Muscle layer of colon (tissue), 2 donors: ENCODE measurements at regions not wholly inside any gene's neighbourhood (a gene's known extent, or its start where the extent isn't known, plus 50 kb on each side); places are given as distances from the start of the nearest gene placed in this dataset.
"Not testable (repeated sequence)": the region's sequence is repeated elsewhere in the genome, so short reads cannot be mapped to it uniquely, and the experiment has no call there.

Source experiments
- H3K27ac ChIP-seq: one replicate; pipeline ENCODE4 v1.7.0; 2013; ENCODE audit warnings: low read depth, mild to moderate bottlenecking, low read length, moderate library complexity
- H3K27me3 ChIP-seq, 2 donors: one replicate each; pipeline ENCODE4 v1.7.0; 2013; ENCODE audit warnings: low read length in 2 of 2, mild to moderate bottlenecking in 2 of 2; ENCODE audit not compliant: insufficient read depth in 2 of 2, control insufficient read depth in 1 of 2
- H3K36me3 ChIP-seq: one replicate; pipeline ENCODE4 v1.7.0; 2013; ENCODE audit warnings: mild to moderate bottlenecking, low read length; ENCODE audit not compliant: insufficient read depth
- H3K4me1 ChIP-seq: one replicate; pipeline ENCODE4 v1.7.0; 2013; ENCODE audit warnings: mild to moderate bottlenecking, low read length; ENCODE audit not compliant: insufficient read depth
- H3K4me3 ChIP-seq, 2 donors: one replicate each; pipeline ENCODE4 v1.7.0; 2013; ENCODE audit warnings: low read length in 2 of 2, low read depth in 1 of 2, mild to moderate bottlenecking in 1 of 2, moderate library complexity in 1 of 2
- H3K9ac ChIP-seq: one replicate; pipeline ENCODE4 v1.7.0; 2013; ENCODE audit warnings: low read length
- H3K9me3 ChIP-seq: one replicate; pipeline ENCODE4 v1.7.0; 2013; ENCODE audit warnings: mild to moderate bottlenecking, low read length
- donor health status: abdominal sarcoma.
- donor health status: Adenocarcinoma of cecum.

DNA sequence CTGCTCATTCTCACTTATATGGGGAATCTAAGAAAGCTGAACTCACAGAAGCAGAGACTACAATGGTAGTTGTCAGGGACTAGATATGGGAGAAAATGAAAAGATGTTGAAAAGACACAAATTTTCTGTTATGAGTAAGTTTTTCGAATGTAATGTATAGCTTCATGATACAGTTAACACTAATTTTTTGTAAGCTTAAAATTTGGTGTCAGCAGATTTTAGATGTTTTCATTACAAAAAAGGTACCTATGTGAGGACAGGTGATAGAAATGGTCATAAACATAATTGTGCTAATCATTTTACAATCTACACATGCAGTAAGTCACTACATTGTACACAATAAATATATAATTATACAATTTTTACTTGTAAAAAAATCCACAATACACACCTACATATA lies 286.6 kb downstream of the ZNF33B start:
- H3K9ac ChIP-seq = no peak overlapping the region
- no peak overlapping the region for H3K27ac ChIP-seq
- no peaks in the 10 kb centered on the region for H3K36me3 ChIP-seq
- no peaks in the 10 kb centered on the region for H3K27me3 ChIP-seq
- no peak overlapping the region for H3K4me3 ChIP-seq
- no peaks in the 10 kb centered on the region for H3K4me1 ChIP-seq
- H3K9me3 ChIP-seq = no peaks in the 10 kb centered on the region

DNA sequence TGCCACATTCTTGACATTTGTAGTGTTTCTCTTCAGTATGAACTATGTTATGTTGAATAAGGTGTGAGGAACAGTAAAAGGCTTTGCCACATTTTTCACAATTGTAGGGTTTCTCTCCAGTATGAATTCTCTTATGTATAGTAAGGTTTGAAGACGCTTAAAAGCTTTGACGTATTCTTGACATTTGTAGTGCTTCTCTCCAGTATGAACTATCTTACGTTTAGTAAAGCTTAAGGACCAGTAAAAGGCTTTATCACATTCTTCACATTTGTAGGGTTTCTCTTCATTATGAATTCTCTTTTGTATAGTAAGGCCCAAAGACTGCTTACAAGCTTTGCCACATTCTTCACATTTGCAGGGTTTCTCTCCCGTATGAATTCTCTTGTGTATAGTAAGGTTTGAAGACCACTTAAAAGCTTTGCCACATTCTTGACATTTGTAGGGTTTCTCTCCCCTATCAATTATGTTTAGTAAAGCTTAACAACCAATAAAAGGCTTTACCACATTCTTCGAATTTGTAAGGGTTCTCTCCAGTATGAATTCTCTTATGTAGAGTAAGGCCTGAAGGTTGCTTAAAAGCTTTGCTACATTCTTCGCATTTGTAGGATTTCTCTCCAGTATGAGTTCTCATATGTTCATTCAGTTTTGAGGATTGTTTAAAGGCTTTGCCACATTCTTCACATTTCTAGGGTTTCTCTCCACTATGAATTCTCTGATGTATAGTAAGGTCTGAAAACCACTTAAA lies 301.6 kb downstream of the ZNF33B start:
- H3K36me3 ChIP-seq, H3K4me3 ChIP-seq, H3K27ac ChIP-seq, H3K9ac ChIP-seq, H3K4me1 ChIP-seq, H3K27me3 ChIP-seq: not testable (repeated sequence)
- H3K9me3 ChIP-seq = peaks cover 26% of the 10 kb centered on the region

DNA sequence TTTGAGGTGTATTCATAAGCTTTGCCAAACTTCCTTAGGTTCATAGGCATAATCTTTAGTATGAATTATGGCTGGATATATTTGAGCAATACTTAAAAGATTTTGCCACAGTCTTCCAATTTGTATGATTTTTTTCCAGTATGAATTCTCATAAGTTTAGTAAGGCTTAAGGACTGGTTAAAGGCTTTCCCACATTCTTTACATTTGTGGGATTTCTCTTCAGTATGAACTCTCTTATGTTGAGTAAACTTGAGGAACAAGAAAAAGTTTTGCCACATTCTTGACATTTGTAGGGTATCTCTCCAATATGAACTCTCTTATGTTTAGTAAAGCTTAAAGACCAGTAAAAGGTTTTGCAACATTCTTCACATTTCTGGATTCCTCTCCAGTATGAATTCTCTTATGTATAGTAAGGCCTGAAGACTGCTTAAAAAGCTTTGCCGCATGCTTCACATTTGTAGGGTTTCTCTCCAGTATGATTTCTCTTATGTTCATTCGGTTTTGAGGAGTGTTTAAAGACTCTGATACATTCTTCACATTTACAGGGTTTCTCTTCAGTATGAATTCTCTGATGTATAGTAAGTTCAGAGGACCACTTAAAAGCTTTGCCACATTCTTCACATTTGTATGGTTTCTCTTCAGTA lies 302.6 kb downstream of the ZNF33B start:
- not testable (repeated sequence) for H3K36me3 ChIP-seq, H3K27me3 ChIP-seq, H3K4me1 ChIP-seq, H3K27ac ChIP-seq, H3K9ac ChIP-seq
- H3K9me3 ChIP-seq = peaks cover 22% of the 10 kb centered on the region
- peak overlapping the region in 1 of 2 donors; percentile 27 for H3K4me3 ChIP-seq

DNA sequence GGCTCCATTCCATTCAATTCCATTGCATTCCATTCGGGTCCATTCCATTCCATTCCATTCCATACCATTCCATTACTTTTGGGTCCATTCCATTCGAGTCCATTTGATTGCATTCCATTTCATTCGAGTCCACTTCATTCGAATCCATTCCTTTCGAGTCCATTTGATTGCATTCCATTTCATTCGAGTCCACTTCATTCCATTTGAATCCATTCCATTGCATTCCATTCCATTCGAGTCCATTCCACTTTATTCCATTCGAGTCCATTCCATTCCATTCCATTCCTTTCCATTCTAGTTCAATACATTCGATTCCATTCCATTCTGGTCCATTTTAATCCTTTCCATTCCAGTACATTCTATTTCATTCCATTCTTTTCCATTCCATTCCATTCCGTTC lies 334.0 kb downstream of the ZNF33B start:
- Histone ChIP-seq H3K27me3 (no peaks in the 10 kb centered on the region), H3K9ac (no peak overlapping the region), H3K4me3 (no peak overlapping the region), H3K9me3 (peaks cover 16% of the 10 kb centered on the region), H3K27ac (no peak overlapping the region), H3K36me3 (no peaks in the 10 kb centered on the region), H3K4me1 (no peaks in the 10 kb centered on the region)

DNA sequence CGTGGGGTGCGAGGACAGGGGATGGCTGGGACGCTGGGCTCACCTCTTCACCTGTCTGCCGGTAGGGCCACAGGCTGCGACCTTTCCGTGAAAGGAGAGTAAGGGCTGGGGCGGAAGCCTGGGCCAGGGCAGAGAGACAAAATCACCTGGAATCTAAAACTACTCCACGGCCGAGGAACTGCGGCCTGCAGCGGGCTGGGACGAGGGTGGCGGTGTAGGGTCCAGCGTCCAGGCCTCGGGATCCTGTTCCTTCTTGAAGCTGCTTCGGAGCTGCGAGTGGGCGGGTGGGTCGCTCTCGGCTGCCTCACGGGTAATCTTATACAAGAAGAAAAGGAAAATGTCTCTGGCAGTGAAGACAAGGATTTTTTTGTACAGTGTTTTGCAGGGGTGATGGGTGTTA lies 356.5 kb downstream of the ZNF33B start:
- not testable (repeated sequence) for H3K9ac ChIP-seq, H3K27ac ChIP-seq, H3K36me3 ChIP-seq, H3K4me1 ChIP-seq, H3K4me3 ChIP-seq, H3K9me3 ChIP-seq, H3K27me3 ChIP-seq

DNA sequence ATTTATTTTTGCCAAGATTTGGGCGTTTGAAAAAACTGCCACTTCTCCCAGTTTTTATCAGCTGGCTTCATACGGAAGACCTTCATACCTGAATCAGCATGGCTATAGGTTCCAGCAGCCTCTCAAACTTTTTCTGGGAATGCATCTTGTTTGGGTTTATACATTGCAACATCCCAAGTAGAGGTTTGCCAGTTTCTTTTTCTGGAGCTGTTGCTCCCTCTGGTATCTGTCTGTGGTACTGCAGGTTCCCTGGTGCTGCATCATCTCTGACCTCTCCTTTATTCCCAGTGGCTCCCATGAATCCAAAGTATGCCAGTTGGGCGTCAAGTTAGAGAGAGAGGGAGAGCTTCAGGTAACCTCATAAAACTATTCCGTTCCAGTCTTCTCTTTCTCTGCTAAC lies 368.6 kb downstream of the ZNF33B start:
- H3K27me3 ChIP-seq, H3K4me1 ChIP-seq, H3K36me3 ChIP-seq, H3K9me3 ChIP-seq, H3K9ac ChIP-seq, H3K27ac ChIP-seq, H3K4me3 ChIP-seq: not testable (repeated sequence)

DNA sequence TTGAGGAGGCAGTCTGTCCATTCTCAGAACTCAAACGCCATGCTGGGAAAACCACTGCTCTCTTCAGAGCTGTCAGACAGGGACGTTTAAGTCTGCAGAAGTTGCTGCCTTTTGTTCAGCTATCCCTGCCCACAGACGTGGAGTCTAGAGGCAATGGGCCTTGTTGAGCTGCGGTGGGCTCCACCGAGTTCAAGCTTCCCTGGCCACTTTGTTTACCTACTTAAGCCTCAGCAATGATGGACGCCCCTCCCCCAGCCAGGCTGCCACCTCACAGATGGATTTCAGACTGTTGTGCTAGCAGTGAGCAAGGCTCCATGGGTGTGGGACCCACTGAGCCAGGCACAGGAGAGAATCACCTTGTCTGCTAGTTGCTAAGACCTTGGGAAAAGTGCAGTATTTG lies 375.1 kb downstream of the ZNF33B start:
- not testable (repeated sequence) for H3K27ac ChIP-seq, H3K4me1 ChIP-seq, H3K9ac ChIP-seq, H3K36me3 ChIP-seq, H3K4me3 ChIP-seq, H3K27me3 ChIP-seq, H3K9me3 ChIP-seq

DNA sequence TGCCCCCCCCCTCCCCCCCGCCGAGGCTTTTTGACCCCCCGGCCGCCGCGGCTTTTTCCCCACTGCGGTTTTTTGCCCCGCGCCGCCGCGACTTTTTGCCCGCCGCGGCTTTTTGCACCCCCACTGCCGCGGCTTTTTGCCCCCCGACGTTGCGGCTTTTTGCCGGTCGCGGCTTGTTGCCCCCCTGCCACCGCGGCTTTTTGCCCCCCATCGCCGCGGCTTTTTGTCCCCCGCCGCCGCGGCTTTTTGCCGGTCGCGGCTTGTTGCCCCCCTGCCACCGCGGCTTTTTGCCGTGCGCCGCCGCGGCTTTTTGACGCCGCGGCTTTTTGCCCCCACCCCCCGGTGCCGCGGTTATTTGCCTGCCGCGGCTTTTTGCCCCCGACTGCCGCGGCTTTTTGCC lies 395.4 kb downstream of the ZNF33B start:
- H3K4me1 ChIP-seq, H3K9ac ChIP-seq, H3K4me3 ChIP-seq, H3K36me3 ChIP-seq, H3K27ac ChIP-seq, H3K9me3 ChIP-seq, H3K27me3 ChIP-seq: not testable (repeated sequence)

DNA sequence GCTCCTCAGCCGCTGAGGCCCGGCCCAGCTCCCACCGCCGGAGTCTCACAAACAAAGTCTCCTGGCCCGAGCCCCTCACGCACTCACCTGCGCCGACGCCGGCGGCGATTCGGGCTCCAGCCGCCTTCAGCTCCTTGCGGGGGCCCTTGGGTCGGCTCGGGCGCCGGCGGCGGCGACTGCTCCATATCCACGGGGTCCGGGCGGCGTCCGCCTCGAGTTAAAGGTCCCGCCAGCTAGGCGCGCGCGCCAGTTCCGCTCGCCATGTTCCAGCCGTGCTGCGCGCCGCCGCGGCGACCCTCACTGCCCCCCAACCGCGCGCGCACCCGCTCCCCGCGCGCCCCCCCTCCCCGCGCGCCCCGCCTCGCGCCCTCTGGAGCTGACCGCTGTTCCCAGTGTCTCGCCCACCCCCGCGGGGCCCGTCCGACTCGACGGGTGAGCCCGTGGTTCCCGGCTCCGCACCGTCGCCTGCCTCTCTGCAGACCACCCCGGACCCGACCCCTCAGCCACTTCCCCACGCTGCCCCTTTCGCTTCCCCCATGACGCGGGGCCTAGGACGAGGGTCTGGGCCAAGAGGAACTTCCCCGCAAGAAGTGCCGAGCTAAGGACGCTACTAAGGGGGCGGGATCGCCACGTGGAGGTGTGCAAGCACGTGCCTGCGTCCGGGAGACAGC lies 396.1 kb downstream of the ZNF33B start:
- Histone ChIP-seq H3K9me3 (no peaks in the 10 kb centered on the region), H3K27me3 (peaks cover 0 to 5% of the 10 kb centered on the region in 2 donors), H3K9ac (no peak overlapping the region), H3K4me3 (no peak overlapping the region), H3K36me3 (no peaks in the 10 kb centered on the region), H3K27ac (no peak overlapping the region), H3K4me1 (no peaks in the 10 kb centered on the region)

DNA sequence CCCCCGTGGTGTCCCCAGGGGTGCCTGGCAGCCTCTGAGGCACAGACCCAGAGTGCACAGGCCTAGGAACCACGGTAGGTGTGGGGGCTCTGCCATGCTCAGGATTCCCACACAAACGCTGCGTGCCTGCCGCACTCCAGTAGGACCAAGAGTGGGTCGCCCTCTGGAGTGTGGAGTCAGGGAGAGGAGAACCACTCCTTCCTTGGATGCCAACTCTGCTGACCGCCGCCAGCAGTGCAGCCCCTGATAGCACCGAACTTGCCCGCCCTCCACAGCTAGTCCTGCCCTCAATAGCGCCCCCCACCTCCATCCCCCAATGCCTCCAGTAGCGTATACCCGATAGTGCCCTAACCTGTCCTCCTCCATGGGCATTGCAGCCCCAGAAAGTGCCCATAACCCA lies 402.0 kb downstream of the ZNF33B start:
- not testable (repeated sequence) for H3K27ac ChIP-seq, H3K9me3 ChIP-seq, H3K27me3 ChIP-seq, H3K36me3 ChIP-seq, H3K4me3 ChIP-seq, H3K9ac ChIP-seq, H3K4me1 ChIP-seq

DNA sequence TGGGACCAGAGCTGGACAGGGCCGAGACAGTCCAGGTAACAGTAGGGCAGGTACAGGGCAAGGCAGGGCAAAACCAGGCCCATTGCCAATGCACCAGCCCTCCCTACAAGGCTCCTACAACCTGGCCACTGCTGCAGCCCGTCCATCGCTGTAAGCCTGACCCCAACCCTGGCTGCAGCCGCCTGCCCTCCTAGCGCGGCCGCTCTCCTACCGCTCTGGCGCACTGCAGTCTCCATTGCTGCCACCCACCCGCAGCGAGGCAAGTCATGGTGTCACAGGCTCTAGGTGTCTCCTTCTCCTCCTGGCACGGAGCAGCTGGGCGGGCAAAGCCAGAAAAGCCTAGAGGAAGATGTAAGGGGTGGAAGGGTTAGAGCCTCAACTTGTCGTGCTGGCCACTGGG lies 402.6 kb downstream of the ZNF33B start:
- not testable (repeated sequence) for H3K4me3 ChIP-seq, H3K36me3 ChIP-seq, H3K9me3 ChIP-seq, H3K27me3 ChIP-seq, H3K4me1 ChIP-seq, H3K9ac ChIP-seq, H3K27ac ChIP-seq

DNA sequence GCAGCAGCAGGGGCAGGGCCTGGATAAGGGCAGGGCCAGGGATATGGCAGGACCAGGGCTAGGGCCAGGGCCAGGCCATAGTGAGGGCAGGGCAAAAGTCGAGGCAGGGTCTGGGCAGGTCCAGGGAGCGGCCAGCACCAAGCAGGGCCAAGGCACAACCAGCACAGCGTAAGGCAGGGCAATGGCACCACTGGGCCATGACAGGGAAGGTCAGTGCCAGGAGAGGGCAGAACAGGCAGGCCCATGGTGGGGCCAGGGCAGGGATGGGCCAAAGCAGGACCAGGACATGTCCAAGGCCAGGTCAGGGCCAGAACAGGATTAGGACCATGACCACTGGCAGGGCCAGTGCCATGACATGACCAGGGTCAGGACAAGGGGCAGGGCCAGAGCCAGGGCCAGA lies 403.1 kb downstream of the ZNF33B start:
- H3K4me1 ChIP-seq, H3K27ac ChIP-seq, H3K27me3 ChIP-seq, H3K4me3 ChIP-seq, H3K9ac ChIP-seq, H3K36me3 ChIP-seq, H3K9me3 ChIP-seq: not testable (repeated sequence)
